ENCODE measurements at regions not wholly inside any gene's neighbourhood (a gene's known extent, or its start where the extent isn't known, plus 50 kb on each side); places are given as distances from the start of the nearest gene placed in this dataset.

GRCh38 chr1:193629875-193630274 lies 443.5 kb upstream of the B3GALT2 start:
- Histone ChIP-seq H3K4me2 (ENCODE audit: low read depth, low read length, poor library complexity, severe bottlenecking) (no peak overlapping the region), H3K27me3 (ENCODE audit: insufficient read depth, low read length, poor library complexity, severe bottlenecking) (no peaks in the 10 kb centered on the region), H3K79me2 (ENCODE audit: insufficient read depth, low read length) (no peaks in the 10 kb centered on the region), H3K36me3 (ENCODE audit: insufficient read depth, low read length) (no peaks in the 10 kb centered on the region), H4K20me1 (ENCODE audit: insufficient read depth, low read length, poor library complexity, severe bottlenecking) (no peaks in the 10 kb centered on the region), H2AFZ (ENCODE audit: low read length) (no peak overlapping the region), H3K4me3 (ENCODE audit: low read length, poor library complexity, severe bottlenecking) (no peak overlapping the region), H3K9me2 (replicated peaks; ENCODE audit: low read depth, low read length) (no peaks in the 10 kb centered on the region), H3K9me3 (ENCODE audit: insufficient read depth, low read depth, low read length) (no peaks in the 10 kb centered on the region), H3K4me1 (ENCODE audit: insufficient read depth, low read length, poor library complexity, severe bottlenecking) (no peaks in the 10 kb centered on the region), H3K9ac (ENCODE audit: low read depth, low read length, poor library complexity, severe bottlenecking) (no peak overlapping the region), H3F3A (ENCODE audit: low read depth) (no peaks in the 10 kb centered on the region)
- TF ChIP-seq EZH2phosphoT487 (IDR thresholded peaks at IDR 0.05; ENCODE audit: borderline replicate concordance): no peak
- TF ChIP-seq, protein P1, sequence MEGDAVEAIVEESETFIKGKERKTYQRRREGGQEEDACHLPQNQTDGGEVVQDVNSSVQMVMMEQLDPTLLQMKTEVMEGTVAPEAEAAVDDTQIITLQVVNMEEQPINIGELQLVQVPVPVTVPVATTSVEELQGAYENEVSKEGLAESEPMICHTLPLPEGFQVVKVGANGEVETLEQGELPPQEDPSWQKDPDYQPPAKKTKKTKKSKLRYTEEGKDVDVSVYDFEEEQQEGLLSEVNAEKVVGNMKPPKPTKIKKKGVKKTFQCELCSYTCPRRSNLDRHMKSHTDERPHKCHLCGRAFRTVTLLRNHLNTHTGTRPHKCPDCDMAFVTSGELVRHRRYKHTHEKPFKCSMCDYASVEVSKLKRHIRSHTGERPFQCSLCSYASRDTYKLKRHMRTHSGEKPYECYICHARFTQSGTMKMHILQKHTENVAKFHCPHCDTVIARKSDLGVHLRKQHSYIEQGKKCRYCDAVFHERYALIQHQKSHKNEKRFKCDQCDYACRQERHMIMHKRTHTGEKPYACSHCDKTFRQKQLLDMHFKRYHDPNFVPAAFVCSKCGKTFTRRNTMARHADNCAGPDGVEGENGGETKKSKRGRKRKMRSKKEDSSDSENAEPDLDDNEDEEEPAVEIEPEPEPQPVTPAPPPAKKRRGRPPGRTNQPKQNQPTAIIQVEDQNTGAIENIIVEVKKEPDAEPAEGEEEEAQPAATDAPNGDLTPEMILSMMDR (conservative IDR thresholded peaks at IDR 0.05; ENCODE audit: low read length): no peak

GRCh38 chr1:193626695-193627094 lies 440.3 kb upstream of the B3GALT2 start:
- no peak overlapping the region for H3K4me3 ChIP-seq (ENCODE audit: low read length, poor library complexity, severe bottlenecking)
- no peaks in the 10 kb centered on the region for H3K79me2 ChIP-seq (ENCODE audit: insufficient read depth, low read length)
- no peak overlapping the region for H3K4me2 ChIP-seq (ENCODE audit: low read depth, low read length, poor library complexity, severe bottlenecking)
- H2AFZ ChIP-seq (ENCODE audit: low read length): no peak overlapping the region
- no peaks in the 10 kb centered on the region for H3K36me3 ChIP-seq (ENCODE audit: insufficient read depth, low read length)
- no peaks in the 10 kb centered on the region for H4K20me1 ChIP-seq (ENCODE audit: insufficient read depth, low read length, poor library complexity, severe bottlenecking)
- no peaks in the 10 kb centered on the region for H3K27me3 ChIP-seq (ENCODE audit: insufficient read depth, low read length, poor library complexity, severe bottlenecking)
- H3F3A ChIP-seq (ENCODE audit: low read depth): no peaks in the 10 kb centered on the region
- H3K9me3 ChIP-seq (ENCODE audit: insufficient read depth, low read depth, low read length): no peaks in the 10 kb centered on the region
- no peak overlapping the region for H3K9ac ChIP-seq (ENCODE audit: low read depth, low read length, poor library complexity, severe bottlenecking)
- no peaks in the 10 kb centered on the region for H3K4me1 ChIP-seq (ENCODE audit: insufficient read depth, low read length, poor library complexity, severe bottlenecking)
- H3K9me2 ChIP-seq (replicated peaks; ENCODE audit: low read depth, low read length): no peaks in the 10 kb centered on the region
- TF ChIP-seq, protein P1 (conservative IDR thresholded peaks at IDR 0.05; ENCODE audit: low read length): no peak
- no peak for TF ChIP-seq EZH2phosphoT487 (IDR thresholded peaks at IDR 0.05; ENCODE audit: borderline replicate concordance)

GRCh38 chr1:193625255-193625654 lies 438.8 kb upstream of the B3GALT2 start:
- Histone ChIP-seq H3K36me3 (ENCODE audit: insufficient read depth, low read length) (no peaks in the 10 kb centered on the region), H3K9me3 (ENCODE audit: insufficient read depth, low read depth, low read length) (no peaks in the 10 kb centered on the region), H3K79me2 (ENCODE audit: insufficient read depth, low read length) (no peaks in the 10 kb centered on the region), H3K9me2 (replicated peaks; ENCODE audit: low read depth, low read length) (no peaks in the 10 kb centered on the region), H4K20me1 (ENCODE audit: insufficient read depth, low read length, poor library complexity, severe bottlenecking) (no peaks in the 10 kb centered on the region), H3K4me2 (ENCODE audit: low read depth, low read length, poor library complexity, severe bottlenecking) (no peak overlapping the region), H3F3A (ENCODE audit: low read depth) (no peaks in the 10 kb centered on the region), H3K4me3 (ENCODE audit: low read length, poor library complexity, severe bottlenecking) (no peak overlapping the region), H2AFZ (ENCODE audit: low read length) (no peak overlapping the region), H3K27me3 (ENCODE audit: insufficient read depth, low read length, poor library complexity, severe bottlenecking) (no peaks in the 10 kb centered on the region), H3K9ac (ENCODE audit: low read depth, low read length, poor library complexity, severe bottlenecking) (no peak overlapping the region), H3K4me1 (ENCODE audit: insufficient read depth, low read length, poor library complexity, severe bottlenecking) (no peaks in the 10 kb centered on the region)
- TF ChIP-seq, protein P1 (conservative IDR thresholded peaks at IDR 0.05; ENCODE audit: low read length): no peak
- TF ChIP-seq EZH2phosphoT487 (IDR thresholded peaks at IDR 0.05; ENCODE audit: borderline replicate concordance): no peak

All from Loucy (cell line).